OCI-LY3 (cell line): ENCODE measurements at regions not wholly inside any gene's neighbourhood (a gene's known extent, or its start where the extent isn't known, plus 50 kb on each side); places are given as distances from the start of the nearest gene placed in this dataset.

ENCODE experiments used
- H2AFZ ChIP-seq: fragments of 200-600, 300-600 bp; shearing (Covaris generic); 2 replicates; pipeline ENCODE4 v1.6.0; 2014; ENCODE audit warnings: antibody characterized with exemption, low read depth, low read length
- H3K27ac ChIP-seq: fragments of 200-600, 300-600 bp; sonication (generic); 2 replicates; pipeline ENCODE4 v1.5.1; 2014; ENCODE audit warnings: mild to moderate bottlenecking, low read length, moderate library complexity, mixed read lengths
- H3K27me3 ChIP-seq: fragments of 200-600, 300-600 bp; sonication (generic); 2 replicates; pipeline ENCODE4 v1.6.1; 2014; ENCODE audit warnings: low read depth, low read length, mixed read lengths
- H3K36me3 ChIP-seq: fragments of 200-600, 300-600 bp; sonication (generic); replicated peaks from 2 replicates; pipeline ENCODE3; 2014; ENCODE audit warnings: low read depth, low read length, mixed read lengths
- H3K4me1 ChIP-seq: fragments of 300-600, 200-600 bp; sonication (generic); 2 replicates; pipeline ENCODE4 v1.6.1; 2014; ENCODE audit warnings: low read length, mixed read lengths
- H3K4me2 ChIP-seq: fragments of 200-600, 300-600 bp; sonication (generic); 2 replicates; pipeline ENCODE4 v1.6.1; 2014; ENCODE audit warnings: low read length, mixed read lengths
- H3K4me3 ChIP-seq: fragments of 300-600, 200-600 bp; sonication (generic); 2 replicates; pipeline ENCODE4 v1.5.1; 2014; ENCODE audit warnings: antibody characterized with exemption, mild to moderate bottlenecking, low read length, moderate library complexity
- H3K79me2 ChIP-seq: fragments of 300-600, 200-600 bp; shearing (Covaris generic); 2 replicates; pipeline ENCODE4 v1.6.1; 2014; ENCODE audit warnings: mild to moderate bottlenecking, low read length, mixed read lengths
- H3K9ac ChIP-seq: fragments of 300-600, 200-600 bp; shearing (Covaris generic); 2 replicates; pipeline ENCODE4 v1.6.0; 2014; ENCODE audit warnings: mild to moderate bottlenecking, low read length, moderate library complexity
- H3K9me3 ChIP-seq: fragments of 200-600, 300-600 bp; shearing (Covaris generic); 2 replicates; pipeline ENCODE4 v1.6.1; 2014; ENCODE audit warnings: low read length, mixed read lengths; ENCODE audit not compliant: insufficient read depth
- H4K20me1 ChIP-seq: fragments of 200-600, 300-600 bp; sonication (generic); 2 replicates; pipeline ENCODE4 v1.6.1; 2016; ENCODE audit warnings: low read length, mixed read lengths; ENCODE audit not compliant: insufficient read depth
- EZH2phosphoT487 ChIP-seq: fragments of 200-600 bp; shearing (Covaris generic); IDR thresholded peaks from 2 replicates; pipeline ENCODE4 v1.6.1; 2018; ENCODE audit warnings: antibody characterized with exemption, mixed run types, low read depth
- TF ChIP-seq, protein P1 (sequence below): fragments of 200-600, 300-600 bp; sonication (generic); IDR thresholded peaks from 2 replicates; pipeline ENCODE4 v1.5.1; 2014; ENCODE audit warnings: antibody characterized with exemption, low read length, low read depth

DNA sequence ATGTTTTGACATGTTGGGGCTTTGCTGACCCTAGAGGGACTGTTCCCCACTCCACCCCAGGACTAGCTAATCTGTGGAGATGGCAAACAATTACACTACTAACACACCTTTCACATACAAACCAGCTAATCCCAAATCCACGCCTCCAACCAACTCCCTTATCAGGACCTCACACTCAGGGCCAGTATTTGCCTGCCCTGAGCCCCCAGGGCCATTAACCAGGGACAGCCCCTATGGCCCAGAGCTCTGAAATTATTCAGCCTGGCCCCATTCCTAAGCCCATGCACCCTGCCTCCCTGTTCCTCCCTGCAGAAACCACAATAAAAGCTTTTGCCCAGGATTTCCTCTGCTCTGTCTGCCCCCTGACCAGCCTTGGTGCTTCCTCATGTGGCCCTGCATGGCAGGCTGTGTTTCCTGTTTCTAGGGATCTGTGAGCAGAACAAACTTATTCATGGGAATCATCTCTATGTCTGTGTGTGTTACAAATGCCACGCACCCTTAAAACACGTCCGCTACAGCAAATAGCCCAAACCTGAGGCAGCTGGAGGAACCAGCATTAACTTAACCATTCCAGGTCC is 121.2 kb downstream of the PXDC1 start:
- no peak overlapping the region for H3K27ac ChIP-seq
- H3K9me3 ChIP-seq, result no peaks in the 10 kb centered on the region
- no peak overlapping the region for H3K4me2 ChIP-seq
- H3K79me2 ChIP-seq, result no peaks in the 10 kb centered on the region
- no peak overlapping the region for H3K4me3 ChIP-seq
- H4K20me1 ChIP-seq, result no peaks in the 10 kb centered on the region
- peaks cover 7% of the 10 kb centered on the region for H3K27me3 ChIP-seq
- no peaks in the 10 kb centered on the region for H3K4me1 ChIP-seq
- TF ChIP-seq EZH2phosphoT487, result no peak
- H2AFZ ChIP-seq, result no peak overlapping the region
- H3K36me3 ChIP-seq, result no peaks in the 10 kb centered on the region
- H3K9ac ChIP-seq, result no peak overlapping the region

DNA sequence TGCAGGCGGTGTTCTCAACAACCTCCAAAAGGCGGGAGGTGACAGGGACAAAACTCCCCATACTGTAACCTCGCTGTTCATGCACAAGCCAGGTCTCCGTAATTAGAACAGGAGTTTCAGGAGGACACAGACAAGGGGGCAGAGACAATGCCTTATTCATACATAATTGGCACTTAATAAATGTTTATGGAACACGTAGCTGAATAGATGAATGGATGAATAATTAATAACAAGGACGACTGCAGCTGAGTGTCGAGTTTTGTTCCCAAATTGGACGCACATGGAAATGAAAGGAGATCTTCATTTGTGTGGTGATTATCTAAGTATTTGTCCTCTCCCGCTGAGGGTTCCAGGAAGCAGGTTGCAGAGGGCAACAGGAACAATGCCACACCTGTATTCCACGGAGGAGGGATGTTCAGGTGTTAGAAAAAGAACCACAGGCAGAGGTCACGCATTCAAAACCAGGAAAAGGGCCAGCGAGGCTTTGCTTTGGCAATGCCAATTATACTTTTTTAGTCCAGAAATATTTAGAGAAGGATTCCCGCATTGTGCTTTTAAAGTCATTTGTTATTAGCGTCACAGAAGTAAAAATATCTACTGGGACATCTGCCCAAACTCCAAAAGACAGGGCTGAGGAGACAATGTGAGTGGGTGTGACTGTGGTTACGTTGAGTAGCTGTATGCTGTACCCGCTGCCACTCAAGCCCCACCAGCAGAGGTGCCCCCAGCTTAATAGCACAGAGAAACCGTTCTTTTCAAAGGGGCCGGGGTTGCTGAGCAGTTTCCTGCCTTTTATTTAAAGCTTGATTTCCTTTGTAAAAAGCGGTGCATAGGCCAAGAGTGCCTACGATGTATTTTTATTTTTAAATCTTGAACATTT is 123.3 kb downstream of the PXDC1 start:
- no peak overlapping the region for H3K4me3 ChIP-seq
- no peak overlapping the region for H3K9ac ChIP-seq
- TF ChIP-seq, protein P1, sequence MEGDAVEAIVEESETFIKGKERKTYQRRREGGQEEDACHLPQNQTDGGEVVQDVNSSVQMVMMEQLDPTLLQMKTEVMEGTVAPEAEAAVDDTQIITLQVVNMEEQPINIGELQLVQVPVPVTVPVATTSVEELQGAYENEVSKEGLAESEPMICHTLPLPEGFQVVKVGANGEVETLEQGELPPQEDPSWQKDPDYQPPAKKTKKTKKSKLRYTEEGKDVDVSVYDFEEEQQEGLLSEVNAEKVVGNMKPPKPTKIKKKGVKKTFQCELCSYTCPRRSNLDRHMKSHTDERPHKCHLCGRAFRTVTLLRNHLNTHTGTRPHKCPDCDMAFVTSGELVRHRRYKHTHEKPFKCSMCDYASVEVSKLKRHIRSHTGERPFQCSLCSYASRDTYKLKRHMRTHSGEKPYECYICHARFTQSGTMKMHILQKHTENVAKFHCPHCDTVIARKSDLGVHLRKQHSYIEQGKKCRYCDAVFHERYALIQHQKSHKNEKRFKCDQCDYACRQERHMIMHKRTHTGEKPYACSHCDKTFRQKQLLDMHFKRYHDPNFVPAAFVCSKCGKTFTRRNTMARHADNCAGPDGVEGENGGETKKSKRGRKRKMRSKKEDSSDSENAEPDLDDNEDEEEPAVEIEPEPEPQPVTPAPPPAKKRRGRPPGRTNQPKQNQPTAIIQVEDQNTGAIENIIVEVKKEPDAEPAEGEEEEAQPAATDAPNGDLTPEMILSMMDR, result no peak
- no peak for TF ChIP-seq EZH2phosphoT487
- H3K27me3 ChIP-seq, result peaks cover 7% of the 10 kb centered on the region
- no peak overlapping the region for H2AFZ ChIP-seq
- H3K36me3 ChIP-seq, result no peaks in the 10 kb centered on the region
- no peaks in the 10 kb centered on the region for H3K4me1 ChIP-seq
- no peaks in the 10 kb centered on the region for H3K79me2 ChIP-seq
- no peak overlapping the region for H3K4me2 ChIP-seq
- no peaks in the 10 kb centered on the region for H4K20me1 ChIP-seq
- no peaks in the 10 kb centered on the region for H3K9me3 ChIP-seq
- H3K27ac ChIP-seq, result no peak overlapping the region

DNA sequence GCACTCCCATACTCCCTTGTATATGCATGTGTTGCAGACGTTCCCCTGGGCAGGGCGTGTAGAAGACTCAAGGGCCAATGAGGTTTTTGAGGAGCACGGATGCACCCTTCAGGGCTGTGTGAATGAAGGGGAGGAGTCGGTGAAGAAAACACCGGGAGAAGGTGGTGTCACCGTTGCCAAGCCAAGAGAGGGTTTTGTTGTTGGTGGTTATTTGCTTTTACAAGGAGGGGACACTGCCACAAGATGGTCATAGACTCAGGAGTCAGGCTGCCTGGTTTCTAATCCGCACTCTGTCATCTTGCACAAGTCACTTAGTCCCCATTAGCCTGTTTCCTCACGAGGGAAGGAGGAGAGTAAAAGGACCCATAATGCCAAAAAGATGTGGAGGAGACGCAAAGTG is 124.0 kb downstream of the PXDC1 start:
- H3K4me3 ChIP-seq, result no peak overlapping the region
- no peak overlapping the region for H3K9ac ChIP-seq
- no peaks in the 10 kb centered on the region for H3K9me3 ChIP-seq
- H3K79me2 ChIP-seq, result no peaks in the 10 kb centered on the region
- no peak overlapping the region for H2AFZ ChIP-seq
- no peaks in the 10 kb centered on the region for H4K20me1 ChIP-seq
- H3K4me1 ChIP-seq, result no peaks in the 10 kb centered on the region
- H3K36me3 ChIP-seq, result no peaks in the 10 kb centered on the region
- H3K4me2 ChIP-seq, result no peak overlapping the region
- no peak overlapping the region for H3K27ac ChIP-seq
- peaks cover 7% of the 10 kb centered on the region for H3K27me3 ChIP-seq
- no peak for TF ChIP-seq EZH2phosphoT487
- TF ChIP-seq, protein P1, result no peak

DNA sequence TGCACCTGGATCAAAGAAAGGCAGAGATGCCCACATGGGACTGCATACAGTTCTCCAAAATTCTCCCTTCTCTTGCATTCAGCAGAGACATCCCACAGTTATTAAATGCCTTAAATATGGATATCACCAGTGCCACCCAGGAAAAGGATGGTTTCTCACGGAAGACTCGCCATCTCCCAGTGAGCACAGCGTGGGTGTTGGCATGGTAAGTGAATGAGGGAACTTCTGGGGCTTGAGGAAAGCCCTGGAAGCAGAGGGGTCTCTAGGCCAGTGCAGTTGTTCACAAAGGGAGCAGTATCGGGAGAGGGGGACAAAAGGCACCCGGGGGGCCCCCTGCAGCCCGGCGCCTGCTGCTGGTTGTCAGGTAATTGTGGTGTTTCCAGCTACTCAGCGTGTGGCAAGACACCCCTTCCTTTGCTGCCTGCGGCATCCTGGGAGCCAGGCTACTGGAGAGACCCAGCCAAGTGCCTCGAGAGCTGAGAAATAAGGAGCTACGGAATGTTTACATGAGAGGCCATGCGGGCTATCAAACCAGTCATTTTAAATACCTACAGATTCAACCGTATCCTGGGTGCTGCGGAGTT is 125.4 kb downstream of the PXDC1 start:
- Histone ChIP-seq H3K9ac (no peak overlapping the region), H3K36me3 (no peaks in the 10 kb centered on the region), H3K4me1 (no peaks in the 10 kb centered on the region), H3K27me3 (peaks cover 7% of the 10 kb centered on the region), H3K9me3 (no peaks in the 10 kb centered on the region), H3K4me2 (no peak overlapping the region), H3K4me3 (no peak overlapping the region), H3K27ac (no peak overlapping the region), H3K79me2 (no peaks in the 10 kb centered on the region), H4K20me1 (no peaks in the 10 kb centered on the region), H2AFZ (no peak overlapping the region)
- no peak for TF ChIP-seq EZH2phosphoT487
- TF ChIP-seq, protein P1, result no peak
